ENCODE measurements at regions not wholly inside any gene's neighbourhood (a gene's known extent, or its start where the extent isn't known, plus 50 kb on each side); places are given as distances from the start of the nearest gene placed in this dataset.

- TF ChIP-seq EZH2 (IDR thresholded peaks at IDR 0.05; ENCODE audit: borderline replicate concordance, low read length) (no peak), CTCF (IDR thresholded peaks at IDR 0.05; ENCODE audit: low read length) (no peak)
Observed at GRCh38 chr20:39706184-39706663, 744.1 kb downstream of the DHX35 start.
